GM18909 (cell line): ENCODE measurements at regions not wholly inside any gene's neighbourhood (a gene's known extent, or its start where the extent isn't known, plus 50 kb on each side); places are given as distances from the start of the nearest gene placed in this dataset.
"Not testable (repeated sequence)": the region's sequence is repeated elsewhere in the genome, so short reads cannot be mapped to it uniquely, and the experiment has no call there.

ENCODE experiments used
- ATAC-seq: cut with Tn5 transposase; IDR thresholded peaks from one replicate; pipeline ENCODE4 v1.9.1; 2021; ENCODE audit warnings: mild to moderate bottlenecking; ENCODE audit not compliant: unreplicated experiment, poor library complexity

GRCh38 chr4:137408527-137409177, 123.6 kb downstream of the PCDH18 start:
- no peak for ATAC-seq

GRCh38 chr4:137405833-137406232, 126.5 kb downstream of the PCDH18 start:
- ATAC-seq = not testable (repeated sequence)

GRCh38 chr4:137394018-137394417, 138.3 kb downstream of the PCDH18 start:
- ATAC-seq = no peak

- ATAC-seq = no peak
These were observed 139.2 kb downstream of the PCDH18 start for GRCh38 chr4:137393044-137393443.

- ATAC-seq = no peak
These were observed 141.6 kb downstream of the PCDH18 start for GRCh38 chr4:137390707-137391106.

GRCh38 chr4:137389911-137390520, 142.3 kb downstream of the PCDH18 start:
- ATAC-seq = no peak

- ATAC-seq = no peak
These were observed 144.4 kb downstream of the PCDH18 start for GRCh38 chr4:137387924-137388323.

GRCh38 chr4:137384476-137384875, 147.8 kb downstream of the PCDH18 start:
- no peak for ATAC-seq

GRCh38 chr4:137378821-137379220, 153.5 kb downstream of the PCDH18 start:
- ATAC-seq = no peak

GRCh38 chr4:137378393-137378792, 153.9 kb downstream of the PCDH18 start:
- no peak for ATAC-seq

GRCh38 chr4:137376312-137376711, 156.0 kb downstream of the PCDH18 start:
- no peak for ATAC-seq

- ATAC-seq = no peak
These were observed 157.0 kb downstream of the PCDH18 start for GRCh38 chr4:137375111-137375850.

- no peak for ATAC-seq
These were observed 161.6 kb downstream of the PCDH18 start for GRCh38 chr4:137370679-137371078.

- ATAC-seq = no peak
These were observed 162.1 kb downstream of the PCDH18 start for GRCh38 chr4:137370206-137370633.

- ATAC-seq = no peak
These were observed 164.7 kb downstream of the PCDH18 start for GRCh38 chr4:137367620-137368019.

- no peak for ATAC-seq
These were observed 168.8 kb downstream of the PCDH18 start for GRCh38 chr4:137363496-137363895.

- ATAC-seq = no peak
These were observed 170.4 kb downstream of the PCDH18 start for GRCh38 chr4:137361756-137362470.

- ATAC-seq = no peak
These were observed 171.5 kb downstream of the PCDH18 start for GRCh38 chr4:137360761-137361160.

GRCh38 chr4:137359691-137360315, 172.5 kb downstream of the PCDH18 start:
- ATAC-seq = no peak

- not testable (repeated sequence) for ATAC-seq
These were observed 177.7 kb downstream of the PCDH18 start for GRCh38 chr4:137354562-137354961.
